ENCODE measurements at regions not wholly inside any gene's neighbourhood (a gene's known extent, or its start where the extent isn't known, plus 50 kb on each side); places are given as distances from the start of the nearest gene placed in this dataset.

GRCh38 chr2:117432746-117433145, 381.7 kb upstream of the DDX18 start:
- Histone ChIP-seq H3K4me2 (ENCODE audit: insufficient read depth, low read length) (no peak overlapping the region), H3K9me1 (replicated peaks; ENCODE audit: control insufficient read depth, extremely low read depth, insufficient read depth, low read length) (no peaks in the 10 kb centered on the region), H3K27me3 (ENCODE audit: control insufficient read depth in 2 of 2, insufficient read depth in 2 of 2, low read length in 2 of 2) (no peaks in the 10 kb centered on the region), H3K79me2 (ENCODE audit: control insufficient read depth, insufficient read depth, low read length) (no peaks in the 10 kb centered on the region), H3K9ac (replicated peaks; ENCODE audit: extremely low read depth, insufficient read depth, low read length) (no peak overlapping the region), H4K20me1 (replicated peaks; ENCODE audit: control insufficient read depth, extremely low read depth, insufficient read depth, low read length) (no peaks in the 10 kb centered on the region), H3K36me3 (ENCODE audit: control insufficient read depth in 2 of 2, extremely low read depth in 1 of 2, insufficient read depth in 2 of 2, low read length in 2 of 2) (no peaks in the 10 kb centered on the region), H3K27ac (ENCODE audit: insufficient read depth, low read depth, low read length) (no peak overlapping the region), H3K4me1 (ENCODE audit: control insufficient read depth, extremely low read depth, insufficient read depth, low read length) (no peaks in the 10 kb centered on the region), H3K9me3 (replicated peaks; ENCODE audit: control insufficient read depth, insufficient read depth, low read length) (peaks cover 7% of the 10 kb centered on the region), H2AFZ (ENCODE audit: low read depth, low read length) (no peak overlapping the region), H3K4me3 (replicated peaks in 1 of 3; ENCODE audit: insufficient read depth in 1 of 3, low read depth in 1 of 3, low read length in 3 of 3) (no peak overlapping the region)
- DNase-seq (ENCODE audit: low read depth, low spot score) (no peak), FAIRE-seq (no peak)
- TF ChIP-seq MYC (IDR thresholded peaks at IDR 0.05; ENCODE audit: low read depth, low read length) (no peak), EZH2 (IDR thresholded peaks at IDR 0.05; ENCODE audit: borderline replicate concordance, low read depth, low read length, severe bottlenecking) (no peak), FOS (IDR thresholded peaks at IDR 0.05; ENCODE audit: borderline replicate concordance, insufficient read depth, low read length) (no peak), POLR2AphosphoS5 (IDR thresholded peaks at IDR 0.05; ENCODE audit: insufficient read depth, low read depth, low read length) (no peak), JUN (IDR thresholded peaks at IDR 0.05; ENCODE audit: borderline replicate concordance, insufficient read depth, insufficient read length, low read depth) (no peak), MAX (IDR thresholded peaks at IDR 0.05; ENCODE audit: insufficient read depth, insufficient read length) (no peak), POLR2A (IDR thresholded peaks at IDR 0.05; ENCODE audit: low read depth, low read length) (no peak), GATA2 (IDR thresholded peaks at IDR 0.05; ENCODE audit: insufficient read depth, insufficient read length, low read depth, low read length) (no peak)
- TF ChIP-seq, protein P1, sequence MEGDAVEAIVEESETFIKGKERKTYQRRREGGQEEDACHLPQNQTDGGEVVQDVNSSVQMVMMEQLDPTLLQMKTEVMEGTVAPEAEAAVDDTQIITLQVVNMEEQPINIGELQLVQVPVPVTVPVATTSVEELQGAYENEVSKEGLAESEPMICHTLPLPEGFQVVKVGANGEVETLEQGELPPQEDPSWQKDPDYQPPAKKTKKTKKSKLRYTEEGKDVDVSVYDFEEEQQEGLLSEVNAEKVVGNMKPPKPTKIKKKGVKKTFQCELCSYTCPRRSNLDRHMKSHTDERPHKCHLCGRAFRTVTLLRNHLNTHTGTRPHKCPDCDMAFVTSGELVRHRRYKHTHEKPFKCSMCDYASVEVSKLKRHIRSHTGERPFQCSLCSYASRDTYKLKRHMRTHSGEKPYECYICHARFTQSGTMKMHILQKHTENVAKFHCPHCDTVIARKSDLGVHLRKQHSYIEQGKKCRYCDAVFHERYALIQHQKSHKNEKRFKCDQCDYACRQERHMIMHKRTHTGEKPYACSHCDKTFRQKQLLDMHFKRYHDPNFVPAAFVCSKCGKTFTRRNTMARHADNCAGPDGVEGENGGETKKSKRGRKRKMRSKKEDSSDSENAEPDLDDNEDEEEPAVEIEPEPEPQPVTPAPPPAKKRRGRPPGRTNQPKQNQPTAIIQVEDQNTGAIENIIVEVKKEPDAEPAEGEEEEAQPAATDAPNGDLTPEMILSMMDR (IDR thresholded peaks at IDR 0.05; ENCODE audit: extremely low read depth in 1 of 2, insufficient read depth in 1 of 2, low read depth in 1 of 2, low read length in 2 of 2), result no peak
- ChIA-PET POLR2A (no interaction called here), CTCF (no interaction called here)
- dilution Hi-C loops (cut with MboI; ENCODE audit: extremely low pct_ligation_motif_present, low sequenced_read_pairs) (no loop called here), intact Hi-C loops (cut with micrococcal nuclease) (no loop called here)
- BruUV-seq (replicated peaks), result no TSS peak
